H1 (cell line): ENCODE measurements at regions not wholly inside any gene's neighbourhood (a gene's known extent, or its start where the extent isn't known, plus 50 kb on each side); places are given as distances from the start of the nearest gene placed in this dataset.

Experiments
- CTCF ChIA-PET: fragments of 300-600 bp; sonication (Branson Sonifier 250); formaldehyde crosslinking; loops from one replicate; lab custom pipeline; 2021; ENCODE audit not compliant: partially characterized antibody; lab: Charles Lee
- POLR2A ChIA-PET: fragments of 300-600 bp; sonication (Branson Sonifier 250); formaldehyde crosslinking; loops from one replicate; lab custom pipeline; 2021; ENCODE audit warnings: inconsistent platforms; ENCODE audit not compliant: partially characterized antibody; lab: Charles Lee
- DNase-seq, 2 experiments: peaks; one replicate each; pipeline versions ENCODE4 v3.0.0 to v3.0.0-alpha.2; 2010 to 2022; ENCODE audit warnings: low spot score in 2 of 2, low read depth in 1 of 2, mixed read lengths in 1 of 2
- FAIRE-seq: peaks from 2 replicates; lab custom pipeline; 2011; peaks lifted over from hg19 to GRCh38; lab: Jason Lieb, UNC
- H2AFZ ChIP-seq: 2 replicates; pipeline ENCODE4 v1.8.1; 2012; ENCODE audit warnings: low read length, inconsistent platforms
- H2AK5ac ChIP-seq: 2 replicates; pipeline ENCODE4 v1.6.1; 2013; ENCODE audit warnings: low read depth, low read length
- H2BK120ac ChIP-seq: replicated peaks from 2 replicates; pipeline ENCODE3; 2013; ENCODE audit warnings: low read depth, low read length, inconsistent platforms
- H2BK12ac ChIP-seq: 2 replicates; pipeline ENCODE4 v1.6.1; 2013; ENCODE audit warnings: low read depth, low read length
- H2BK15ac ChIP-seq: 2 replicates; pipeline ENCODE4 v1.6.1; 2013; ENCODE audit warnings: low read length
- H2BK20ac ChIP-seq: 2 replicates; pipeline ENCODE4 v1.6.1; 2013; ENCODE audit warnings: low read length
- H2BK5ac ChIP-seq: 2 replicates; pipeline ENCODE4 v1.6.1; 2013; ENCODE audit warnings: low read depth, low read length
- H3K14ac ChIP-seq: 2 replicates; pipeline ENCODE4 v1.6.1; 2013; ENCODE audit warnings: inconsistent platforms; ENCODE audit not compliant: insufficient read length
- H3K18ac ChIP-seq: 2 replicates; pipeline ENCODE4 v1.6.1; 2013; ENCODE audit warnings: low read length; ENCODE audit errors: extremely low read depth
- H3K23ac ChIP-seq: 2 replicates; pipeline ENCODE4 v1.6.1; 2013; ENCODE audit warnings: inconsistent platforms; ENCODE audit not compliant: insufficient read length
- H3K23me2 ChIP-seq: 2 replicates; pipeline ENCODE4 v1.6.1; 2013; ENCODE audit warnings: low read depth, low read length
- H3K27ac ChIP-seq: 2 replicates; pipeline ENCODE4 v1.6.1; 2011; ENCODE audit warnings: low read depth, low read length, inconsistent platforms
- H3K27me3 ChIP-seq, 4 experiments: replicated peaks in 1 of 4; 1 replicate in 1 of 4; 2 replicates in 3 of 4; pipeline versions ENCODE4 v1.6.1 to v1.8.1; 2011 to 2013; ENCODE audit warnings: low read length in 3 of 4, mild to moderate bottlenecking in 3 of 4, inconsistent platforms in 2 of 4, mixed read lengths in 2 of 4, moderate library complexity in 1 of 4; ENCODE audit not compliant: control insufficient read depth in 3 of 4, insufficient read depth in 3 of 4; ENCODE audit errors: extremely low read depth in 1 of 4
- H3K36me3 ChIP-seq, 4 experiments: 2 replicates each; pipeline versions ENCODE4 v1.6.1 to v1.8.1; 2011 to 2013; ENCODE audit warnings: mild to moderate bottlenecking in 4 of 4, low read length in 3 of 4, moderate library complexity in 2 of 4, control low read depth in 1 of 4, inconsistent platforms in 1 of 4; ENCODE audit not compliant: insufficient read depth in 4 of 4, control insufficient read depth in 2 of 4
- H3K4ac ChIP-seq: replicated peaks from 2 replicates; pipeline ENCODE3; 2013; ENCODE audit warnings: low read length, low read depth, mixed read lengths, inconsistent platforms; ENCODE audit not compliant: insufficient read length
- H3K4me1 ChIP-seq, 4 experiments: replicated peaks in 1 of 4; 1 replicate in 1 of 4; 2 replicates in 3 of 4; pipeline versions ENCODE4 v1.6.1 to v1.8.1; 2011 to 2013; ENCODE audit warnings: low read length in 3 of 4, inconsistent platforms in 2 of 4, mixed read lengths in 1 of 4; ENCODE audit not compliant: insufficient read depth in 4 of 4, control insufficient read depth in 3 of 4
- H3K4me2 ChIP-seq, 2 experiments: 2 replicates each; pipeline versions ENCODE4 v1.6.1 to v1.8.1; 2011 to 2013; ENCODE audit warnings: low read depth in 2 of 2, low read length in 2 of 2, control low read depth in 1 of 2, inconsistent platforms in 1 of 2, mild to moderate bottlenecking in 1 of 2; ENCODE audit not compliant: insufficient read depth in 1 of 2
- H3K4me3 ChIP-seq, 4 experiments: fragments of 200-600, 300-600 bp in 1 of 4; sonication (generic), shearing (Covaris generic), sonication (Bioruptor Twin) in 1 of 4; 2 replicates each; pipeline versions ENCODE4 v1.5.1 to v1.8.1; 2011 to 2016; ENCODE audit warnings: low read length in 4 of 4, low read depth in 3 of 4, control low read depth in 2 of 4, inconsistent platforms in 2 of 4, mild to moderate bottlenecking in 2 of 4, mixed read lengths in 1 of 4, moderate library complexity in 1 of 4; ENCODE audit not compliant: insufficient read depth in 2 of 4; ENCODE audit errors: extremely low read depth in 1 of 4
- H3K56ac ChIP-seq: replicated peaks from 2 replicates; pipeline ENCODE3; 2013; ENCODE audit warnings: low read depth, mild to moderate bottlenecking, mixed read lengths, low read length, inconsistent platforms; ENCODE audit not compliant: insufficient read length
- H3K79me1 ChIP-seq: 2 replicates; pipeline ENCODE4 v1.6.1; 2013; ENCODE audit warnings: low read depth, low read length, control low read depth
- H3K79me2 ChIP-seq, 2 experiments: 2 replicates each; pipeline versions ENCODE4 v1.6.1 to v1.8.1; 2012 to 2013; ENCODE audit warnings: low read length in 2 of 2, mild to moderate bottlenecking in 2 of 2, inconsistent platforms in 1 of 2; ENCODE audit not compliant: insufficient read depth in 2 of 2, control insufficient read depth in 1 of 2
- H3K9ac ChIP-seq, 4 experiments: replicated peaks in 1 of 4; 1 replicate in 1 of 4; 2 replicates in 3 of 4; pipeline versions ENCODE4 v1.6.1 to v1.8.1; 2011 to 2013; ENCODE audit warnings: low read depth in 3 of 4, low read length in 3 of 4, control low read depth in 2 of 4, mild to moderate bottlenecking in 2 of 4, moderate library complexity in 2 of 4, inconsistent platforms in 1 of 4; ENCODE audit errors: extremely low read depth in 1 of 4
- H3K9me3 ChIP-seq, 2 experiments: 2 replicates each; pipeline versions ENCODE4 v1.6.1 to v1.8.1; 2012 to 2013; ENCODE audit warnings: mild to moderate bottlenecking in 2 of 2, moderate library complexity in 2 of 2, control low read depth in 1 of 2, inconsistent platforms in 1 of 2, low read depth in 1 of 2, low read length in 1 of 2, mixed read lengths in 1 of 2; ENCODE audit not compliant: insufficient read depth in 2 of 2
- H4K20me1 ChIP-seq, 2 experiments: replicated peaks in 1 of 2; 2 replicates each; pipeline versions ENCODE3 to v1.8.1; 2011 to 2013; ENCODE audit warnings: inconsistent platforms in 2 of 2, low read length in 2 of 2, mild to moderate bottlenecking in 1 of 2; ENCODE audit not compliant: insufficient read depth in 2 of 2, control insufficient read depth in 1 of 2
- H4K5ac ChIP-seq: 2 replicates; pipeline ENCODE4 v1.6.1; 2013; ENCODE audit warnings: low read length, low read depth, mixed read lengths, inconsistent platforms; ENCODE audit not compliant: insufficient read length
- H4K8ac ChIP-seq: 2 replicates; pipeline ENCODE4 v1.8.0; 2013; ENCODE audit warnings: mild to moderate bottlenecking, moderate library complexity, low read length, inconsistent platforms; ENCODE audit not compliant: insufficient read depth; ENCODE audit errors: extremely low read depth
- H4K91ac ChIP-seq: replicated peaks from 2 replicates; pipeline ENCODE3; 2013; ENCODE audit warnings: low read length, mixed read lengths, inconsistent platforms; ENCODE audit not compliant: insufficient read length
- EP300 ChIP-seq, 2 experiments: IDR thresholded peaks; 1 replicate in 1 of 2; 2 replicates in 1 of 2; pipeline ENCODE4 v1.6.1; 2011 to 2012; ENCODE audit warnings: low read depth in 2 of 2, low read length in 2 of 2, mild to moderate bottlenecking in 2 of 2, borderline replicate concordance in 1 of 2, inconsistent platforms in 1 of 2, moderate library complexity in 1 of 2
- GABPA ChIP-seq: IDR thresholded peaks from 2 replicates; pipeline ENCODE4 v1.6.1; 2011; ENCODE audit warnings: mild to moderate bottlenecking, low read length, moderate library complexity, borderline replicate concordance; ENCODE audit not compliant: insufficient read depth
- SP1 ChIP-seq: IDR thresholded peaks from 2 replicates; pipeline ENCODE4 v1.6.1; 2011; ENCODE audit warnings: low read depth, low read length
- SP4 ChIP-seq: IDR thresholded peaks from 2 replicates; pipeline ENCODE4 v1.6.1; 2012; ENCODE audit warnings: low read length, inconsistent platforms
- TCF12 ChIP-seq: IDR thresholded peaks from 2 replicates; pipeline ENCODE4 v1.6.1; 2011; ENCODE audit warnings: low read depth, mild to moderate bottlenecking, low read length

DNA sequence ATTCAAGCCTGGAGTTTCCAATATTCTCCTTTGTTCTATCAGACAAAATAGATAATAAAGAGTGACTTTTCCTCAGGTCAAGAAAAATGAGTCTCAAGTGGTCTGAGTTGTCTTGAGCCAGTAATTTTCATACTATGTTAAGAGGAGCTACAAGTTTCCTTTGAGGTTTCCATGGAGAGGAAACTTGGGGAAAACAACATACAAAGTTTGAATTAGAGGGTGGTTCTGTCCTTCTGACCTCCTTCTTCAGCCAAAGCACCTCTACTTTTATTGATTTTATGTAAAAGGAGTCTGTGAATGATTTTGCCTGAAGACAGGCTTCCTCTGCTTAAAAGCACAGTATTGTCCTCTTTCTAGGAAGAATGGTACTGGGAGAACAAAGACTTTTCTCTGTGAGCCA lies 497.2 kb upstream of the PKN2 start:
- POLR2A ChIA-PET = no interaction called here
- FAIRE-seq (no peak), DNase-seq (no peak)
- no peak overlapping the region for H3K4ac ChIP-seq
- H3K4me2 ChIP-seq = no peak overlapping the region
- H3K56ac ChIP-seq = no peak overlapping the region
- no peak overlapping the region for H3K23ac ChIP-seq
- H2BK12ac ChIP-seq = no peak overlapping the region
- no peaks in the 10 kb centered on the region for H3K27me3 ChIP-seq
- H4K20me1 ChIP-seq = no peaks in the 10 kb centered on the region
- H3K36me3 ChIP-seq = no peaks in the 10 kb centered on the region
- H2BK15ac ChIP-seq = no peak overlapping the region
- no peak overlapping the region for H3K14ac ChIP-seq
- H3K9me3 ChIP-seq = no peaks in the 10 kb centered on the region
- no peak overlapping the region for H2AFZ ChIP-seq
- no peak overlapping the region for H4K8ac ChIP-seq
- no peaks in the 10 kb centered on the region for H3K79me1 ChIP-seq
- H3K79me2 ChIP-seq = no peaks in the 10 kb centered on the region
- CTCF ChIA-PET = interaction anchor here (0.8 to 1.5 kb wide), 2 partner anchors 9 to 13 kb away, joined by 3 to 4 read pairs; no protein-coding TSS in a partner anchor
- no peak overlapping the region for H4K91ac ChIP-seq
- H3K27ac ChIP-seq = no peak overlapping the region
- H3K9ac ChIP-seq = no peak overlapping the region
- no peak overlapping the region for H4K5ac ChIP-seq
- no peak overlapping the region for H3K4me3 ChIP-seq
- H2BK5ac ChIP-seq = no peak overlapping the region
- H2BK20ac ChIP-seq = no peak overlapping the region
- H3K4me1 ChIP-seq = no peaks in the 10 kb centered on the region
- peaks cover 2% of the 10 kb centered on the region; the same call in 1 of the 2 replicates for H3K23me2 ChIP-seq
- TF ChIP-seq TCF12 (no peak), EP300 (IDR thresholded peaks at IDR 0.05; ENCODE audit: borderline replicate concordance in 1 of 2, low read depth in 2 of 2, low read length in 2 of 2) (no peak), GABPA (no peak), SP1 (no peak), SP4 (no peak)
- H3K18ac ChIP-seq = no peak overlapping the region
- no peak overlapping the region for H2AK5ac ChIP-seq
- H2BK120ac ChIP-seq = no peak overlapping the region
